MM.1S (cell line): ENCODE measurements at regions not wholly inside any gene's neighbourhood (a gene's known extent, or its start where the extent isn't known, plus 50 kb on each side); places are given as distances from the start of the nearest gene placed in this dataset.

Experiments
- DNase-seq: peaks from one replicate; pipeline ENCODE4 v3.0.0-alpha.2; 2015
- H2AFZ ChIP-seq: fragments of 300-600 bp; sonication (generic); 2 replicates; pipeline ENCODE4 v1.6.0; 2016; ENCODE audit warnings: antibody characterized with exemption, low read length
- H3F3A ChIP-seq: fragments of 300-600 bp; sonication (generic); 2 replicates; pipeline ENCODE4 v1.6.1; 2016; ENCODE audit warnings: mild to moderate bottlenecking, antibody characterized with exemption, low read length, moderate library complexity, mixed read lengths; ENCODE audit not compliant: insufficient read depth
- H3K27ac ChIP-seq: fragments of 300-600 bp; sonication (generic); 2 replicates; pipeline ENCODE4 v1.5.1; 2016; ENCODE audit warnings: mild to moderate bottlenecking, low read length
- H3K27me3 ChIP-seq: fragments of 300-600 bp; sonication (generic); replicated peaks from 2 replicates; pipeline ENCODE4 v1.6.0; 2016; ENCODE audit warnings: low read length; ENCODE audit not compliant: insufficient read depth
- H3K36me3 ChIP-seq: fragments of 300-600 bp; sonication (generic); replicated peaks from 2 replicates; pipeline ENCODE4 v1.6.1; 2016; ENCODE audit warnings: mild to moderate bottlenecking, low read length, mixed read lengths; ENCODE audit not compliant: insufficient read depth
- H3K4me1 ChIP-seq: fragments of 300-600 bp; sonication (generic); 2 replicates; pipeline ENCODE4 v1.6.1; 2016; ENCODE audit warnings: low read length, mixed read lengths
- H3K4me2 ChIP-seq: fragments of 300-600 bp; sonication (generic); 2 replicates; pipeline ENCODE4 v1.6.0; 2016; ENCODE audit warnings: low read depth, low read length
- H3K4me3 ChIP-seq: fragments of 300-600 bp; sonication (generic); 2 replicates; pipeline ENCODE4 v1.5.1; 2016; ENCODE audit warnings: low read length, mixed read lengths
- H3K79me2 ChIP-seq: fragments of 300-600 bp; sonication (generic); 2 replicates; pipeline ENCODE4 v1.6.1; 2016; ENCODE audit warnings: mixed run types, low read length, mixed read lengths
- H3K9ac ChIP-seq: fragments of 300-600 bp; sonication (generic); 2 replicates; pipeline ENCODE4 v1.6.1; 2016; ENCODE audit warnings: low read length, mixed read lengths
- H3K9me2 ChIP-seq: fragments of 300-600 bp; sonication (generic); replicated peaks from 2 replicates; pipeline ENCODE4 v1.6.1; 2016; ENCODE audit warnings: mild to moderate bottlenecking, low read length, mixed read lengths; ENCODE audit not compliant: insufficient read depth
- H3K9me3 ChIP-seq: fragments of 300-600 bp; sonication (generic); replicated peaks from 2 replicates; pipeline ENCODE4 v1.6.1; 2016; ENCODE audit warnings: mild to moderate bottlenecking, low read length, mixed read lengths; ENCODE audit not compliant: insufficient read depth
- H4K20me1 ChIP-seq: fragments of 300-600 bp; sonication (generic); 2 replicates; pipeline ENCODE4 v1.6.1; 2016; ENCODE audit warnings: mild to moderate bottlenecking, low read length, moderate library complexity, mixed read lengths; ENCODE audit not compliant: insufficient read depth
- EZH2 ChIP-seq: fragments of 300-600 bp; sonication (generic); optimal IDR thresholded peaks from 2 replicates; pipeline ENCODE3; 2017; ENCODE audit warnings: low read depth, mild to moderate bottlenecking, antibody characterized with exemption, low read length, mixed read lengths
- EZH2phosphoT487 ChIP-seq: fragments of 300-600 bp; sonication (generic); IDR thresholded peaks from 2 replicates; pipeline ENCODE4 v1.6.1; 2018; ENCODE audit warnings: antibody characterized with exemption, low read length
- TF ChIP-seq, protein P1 (sequence below): fragments of 300-600 bp; sonication (generic); IDR thresholded peaks from 2 replicates; pipeline ENCODE4 v1.5.1; 2016; ENCODE audit warnings: antibody characterized with exemption, low read length, mixed read lengths

DNA sequence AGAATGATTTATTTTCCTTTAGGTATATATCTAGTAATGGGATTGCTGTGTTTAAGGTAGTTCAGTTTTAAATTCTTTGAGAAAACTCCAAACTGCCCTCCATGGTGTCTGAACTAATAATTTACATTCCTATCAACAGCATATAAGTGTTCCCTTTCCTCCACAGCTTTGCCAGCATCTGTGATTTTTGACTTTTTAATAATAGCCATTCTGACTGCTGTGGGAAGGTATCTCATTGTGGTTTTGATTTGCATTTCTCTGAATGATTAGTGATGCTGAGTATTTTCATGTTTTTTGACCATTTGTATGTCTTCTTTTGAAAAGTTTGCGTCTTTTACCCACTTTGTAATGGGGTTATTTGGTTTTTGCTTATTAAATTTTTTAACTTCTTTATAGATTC is 571.6 kb upstream of the CCDC54 start:
- H3K9me3 ChIP-seq = no peaks in the 10 kb centered on the region
- H3K4me2 ChIP-seq = no peak overlapping the region
- H3K9me2 ChIP-seq = no peaks in the 10 kb centered on the region
- H3K36me3 ChIP-seq = no peaks in the 10 kb centered on the region
- H3K4me3 ChIP-seq = no peak overlapping the region
- no peaks in the 10 kb centered on the region for H3K79me2 ChIP-seq
- H2AFZ ChIP-seq = no peak overlapping the region
- no peaks in the 10 kb centered on the region for H3F3A ChIP-seq
- H3K4me1 ChIP-seq = peaks cover 12% of the 10 kb centered on the region
- no peaks in the 10 kb centered on the region for H4K20me1 ChIP-seq
- no peak for DNase-seq
- H3K27ac ChIP-seq = no peak overlapping the region
- H3K27me3 ChIP-seq = no peaks in the 10 kb centered on the region
- TF ChIP-seq EZH2phosphoT487 (no peak), EZH2 (no peak)
- TF ChIP-seq, protein P1, sequence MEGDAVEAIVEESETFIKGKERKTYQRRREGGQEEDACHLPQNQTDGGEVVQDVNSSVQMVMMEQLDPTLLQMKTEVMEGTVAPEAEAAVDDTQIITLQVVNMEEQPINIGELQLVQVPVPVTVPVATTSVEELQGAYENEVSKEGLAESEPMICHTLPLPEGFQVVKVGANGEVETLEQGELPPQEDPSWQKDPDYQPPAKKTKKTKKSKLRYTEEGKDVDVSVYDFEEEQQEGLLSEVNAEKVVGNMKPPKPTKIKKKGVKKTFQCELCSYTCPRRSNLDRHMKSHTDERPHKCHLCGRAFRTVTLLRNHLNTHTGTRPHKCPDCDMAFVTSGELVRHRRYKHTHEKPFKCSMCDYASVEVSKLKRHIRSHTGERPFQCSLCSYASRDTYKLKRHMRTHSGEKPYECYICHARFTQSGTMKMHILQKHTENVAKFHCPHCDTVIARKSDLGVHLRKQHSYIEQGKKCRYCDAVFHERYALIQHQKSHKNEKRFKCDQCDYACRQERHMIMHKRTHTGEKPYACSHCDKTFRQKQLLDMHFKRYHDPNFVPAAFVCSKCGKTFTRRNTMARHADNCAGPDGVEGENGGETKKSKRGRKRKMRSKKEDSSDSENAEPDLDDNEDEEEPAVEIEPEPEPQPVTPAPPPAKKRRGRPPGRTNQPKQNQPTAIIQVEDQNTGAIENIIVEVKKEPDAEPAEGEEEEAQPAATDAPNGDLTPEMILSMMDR = no peak
- H3K9ac ChIP-seq = no peak overlapping the region

DNA sequence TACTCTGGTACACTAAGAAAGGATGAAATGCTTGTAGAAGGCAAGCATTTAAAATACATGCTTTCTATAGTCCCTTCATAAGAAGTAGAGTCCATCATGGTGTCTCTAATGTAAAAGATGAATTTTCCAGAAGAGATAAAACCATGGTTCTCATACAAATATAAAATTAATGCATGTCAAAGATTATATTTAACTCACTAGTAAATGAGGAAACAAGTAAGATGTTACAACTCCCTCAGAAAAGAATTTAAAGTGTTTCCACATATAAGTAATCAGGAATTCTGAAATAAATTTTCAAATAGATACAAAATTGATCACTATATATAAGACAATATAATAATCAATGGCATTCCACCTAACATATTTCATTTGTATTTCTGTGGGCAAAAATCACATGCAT is 570.3 kb upstream of the CCDC54 start:
- Histone ChIP-seq H3K9ac (no peak overlapping the region), H3K27ac (no peak overlapping the region), H3K4me2 (no peak overlapping the region), H3K79me2 (no peaks in the 10 kb centered on the region), H3K27me3 (no peaks in the 10 kb centered on the region), H2AFZ (no peak overlapping the region), H3K9me3 (no peaks in the 10 kb centered on the region), H4K20me1 (no peaks in the 10 kb centered on the region), H3K36me3 (no peaks in the 10 kb centered on the region), H3K9me2 (no peaks in the 10 kb centered on the region), H3K4me1 (peaks cover 12% of the 10 kb centered on the region), H3F3A (no peaks in the 10 kb centered on the region), H3K4me3 (no peak overlapping the region)
- no peak for DNase-seq
- no peak for TF ChIP-seq EZH2phosphoT487
- TF ChIP-seq, protein P1 = no peak
- TF ChIP-seq EZH2 = no peak

DNA sequence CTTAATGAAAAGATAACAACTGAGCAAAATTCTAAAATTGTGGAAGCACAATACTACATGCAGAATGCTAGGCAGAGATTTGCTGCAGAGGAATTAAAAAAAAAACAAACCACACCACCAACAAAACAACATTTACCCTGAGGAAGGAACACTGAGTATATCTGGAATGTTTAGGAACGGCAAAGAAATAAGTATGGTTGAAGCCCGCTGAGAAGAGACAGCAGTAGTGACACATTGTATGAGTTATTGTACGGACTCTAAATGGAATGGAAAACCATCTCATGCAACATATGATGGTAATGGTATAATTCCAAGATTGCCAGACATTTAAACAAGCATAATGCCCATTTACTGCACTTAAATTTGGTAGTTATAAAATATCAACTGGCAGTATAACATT is 568.2 kb upstream of the CCDC54 start:
- no peak for TF ChIP-seq EZH2
- TF ChIP-seq, protein P1 = no peak

More for the DNA sequence above, 568.2 kb upstream of the CCDC54 start:
- Histone ChIP-seq H3K9me3 (no peaks in the 10 kb centered on the region), H3K4me1 (peaks cover 12% of the 10 kb centered on the region), H3K27me3 (no peaks in the 10 kb centered on the region), H3K79me2 (no peaks in the 10 kb centered on the region), H3K9me2 (no peaks in the 10 kb centered on the region), H3K4me3 (no peak overlapping the region), H3K27ac (no peak overlapping the region), H2AFZ (no peak overlapping the region), H3F3A (no peaks in the 10 kb centered on the region), H3K4me2 (no peak overlapping the region), H3K9ac (no peak overlapping the region), H3K36me3 (no peaks in the 10 kb centered on the region), H4K20me1 (no peaks in the 10 kb centered on the region)
- no peak for DNase-seq
